HG03342 (cell line): ENCODE measurements at regions not wholly inside any gene's neighbourhood (a gene's known extent, or its start where the extent isn't known, plus 50 kb on each side); places are given as distances from the start of the nearest gene placed in this dataset.

Source experiments
- ATAC-seq: cut with Tn5 transposase; IDR thresholded peaks from one replicate; pipeline ENCODE4 v1.9.1; 2021; ENCODE audit warnings: mild to moderate bottlenecking, moderate library complexity; ENCODE audit not compliant: unreplicated experiment

DNA sequence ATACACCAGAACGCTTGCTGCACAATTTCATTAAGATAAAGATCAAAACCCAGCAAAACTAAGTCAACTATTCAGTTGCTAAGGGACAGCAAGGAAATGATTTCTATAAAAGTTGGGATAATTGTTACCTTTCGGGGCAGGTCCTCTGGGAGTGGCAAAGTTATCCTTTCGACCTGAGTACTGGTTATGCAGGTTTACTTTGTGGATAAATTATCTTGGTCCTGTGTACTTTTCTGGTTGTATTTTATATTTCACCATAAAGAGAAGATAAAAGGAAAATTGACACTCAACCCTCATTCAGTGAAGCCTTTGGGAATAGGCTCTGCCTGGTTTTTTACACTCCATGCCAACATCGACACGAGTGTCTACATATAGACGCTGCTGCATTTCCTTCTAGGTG, 146.5 kb downstream of the SYK start:
- ATAC-seq = no peak

DNA sequence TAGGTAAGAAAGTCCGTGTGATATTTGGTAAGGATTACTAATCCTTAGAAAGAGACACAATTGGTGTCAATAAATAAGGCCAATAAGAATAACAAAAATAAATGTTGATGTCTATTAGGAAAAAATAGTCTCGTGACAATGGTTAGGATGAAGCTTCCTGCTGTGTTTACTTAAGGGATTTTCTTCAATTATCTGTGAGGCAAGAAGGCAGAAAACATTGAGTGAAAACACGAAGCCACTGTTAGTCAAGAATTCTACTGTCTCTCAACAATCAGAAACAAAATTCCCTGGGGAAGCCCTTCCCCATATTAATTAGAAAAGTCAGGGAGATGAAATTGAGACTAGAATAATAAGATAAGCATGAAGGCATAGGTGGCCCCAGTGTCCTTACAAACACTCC, 149.0 kb downstream of the SYK start:
- no peak for ATAC-seq

DNA sequence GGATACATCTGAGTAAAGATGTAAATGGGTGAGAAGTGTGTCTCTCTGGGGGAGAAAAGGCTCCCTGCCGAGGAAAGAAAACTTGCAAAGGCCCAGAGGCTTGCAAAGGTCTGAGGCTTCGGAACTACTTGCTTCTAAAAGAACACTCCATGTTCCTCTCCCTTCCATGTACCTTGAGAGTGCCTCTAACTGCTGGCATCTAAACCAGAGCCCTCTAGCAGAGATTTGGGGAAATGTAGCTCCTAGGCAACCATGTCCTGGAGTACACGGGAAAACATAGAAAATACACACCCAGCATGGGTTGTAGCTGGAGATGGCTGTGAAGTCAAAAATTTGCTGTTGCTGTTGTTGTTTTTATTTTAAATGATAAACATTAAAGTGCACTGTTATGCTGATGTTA, 151.6 kb downstream of the SYK start:
- ATAC-seq = no peak

DNA sequence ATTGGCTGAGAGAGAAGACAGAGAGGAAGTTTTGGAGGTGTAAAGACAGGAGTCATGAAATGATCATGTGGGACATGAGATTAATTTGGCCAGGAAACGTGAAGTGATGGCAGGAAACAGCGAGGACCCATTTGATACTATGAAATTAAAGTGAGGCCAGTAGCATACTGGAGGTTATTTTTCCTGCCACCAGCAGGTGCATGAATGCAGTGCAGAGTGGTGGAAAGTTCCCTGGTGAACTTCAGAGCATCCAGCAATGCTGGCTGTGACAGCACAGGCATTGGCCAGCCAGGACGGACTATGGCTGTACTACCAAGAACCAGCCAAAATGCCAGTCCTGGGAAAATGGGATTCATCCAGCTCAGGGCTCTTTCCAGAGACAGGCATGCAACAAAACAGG, 152.2 kb downstream of the SYK start:
- no peak for ATAC-seq

DNA sequence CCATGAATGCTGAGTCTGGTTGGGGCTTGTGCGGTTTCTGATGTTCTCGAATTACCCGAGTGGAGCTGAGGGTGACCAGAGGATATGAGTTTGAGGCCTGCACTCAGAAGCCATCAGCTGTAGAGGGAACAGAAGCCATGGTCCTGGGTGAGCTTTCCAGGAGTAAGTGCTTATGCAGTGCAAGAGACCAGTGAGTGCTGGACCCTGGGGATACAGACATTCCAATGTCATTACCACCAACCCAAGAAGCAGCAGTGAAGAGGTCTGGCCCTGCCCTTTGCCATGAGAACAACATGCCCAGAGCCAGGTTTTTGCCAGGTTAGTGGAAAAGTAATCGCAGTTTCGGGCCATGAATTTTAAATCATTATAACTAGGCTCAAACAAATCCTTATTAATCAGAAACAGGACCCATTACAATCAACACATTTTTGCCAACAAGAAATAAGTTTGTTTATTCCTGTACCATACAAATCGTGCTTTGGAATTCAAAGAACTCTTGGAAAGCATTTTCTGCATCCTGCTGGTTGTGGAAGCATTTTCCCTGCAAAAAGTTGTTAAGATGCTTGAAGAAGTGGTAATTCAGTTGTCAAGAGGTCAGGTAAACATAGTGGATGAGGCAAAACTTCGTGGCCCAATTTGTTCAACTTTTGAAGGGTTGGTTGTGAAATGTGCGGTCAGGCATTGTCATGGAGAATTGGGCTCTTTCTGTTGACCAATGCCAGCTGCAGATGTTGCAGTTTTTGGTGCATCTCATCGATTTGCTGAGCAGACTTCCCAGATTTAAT, 154.6 kb downstream of the SYK start:
- no peak for ATAC-seq

DNA sequence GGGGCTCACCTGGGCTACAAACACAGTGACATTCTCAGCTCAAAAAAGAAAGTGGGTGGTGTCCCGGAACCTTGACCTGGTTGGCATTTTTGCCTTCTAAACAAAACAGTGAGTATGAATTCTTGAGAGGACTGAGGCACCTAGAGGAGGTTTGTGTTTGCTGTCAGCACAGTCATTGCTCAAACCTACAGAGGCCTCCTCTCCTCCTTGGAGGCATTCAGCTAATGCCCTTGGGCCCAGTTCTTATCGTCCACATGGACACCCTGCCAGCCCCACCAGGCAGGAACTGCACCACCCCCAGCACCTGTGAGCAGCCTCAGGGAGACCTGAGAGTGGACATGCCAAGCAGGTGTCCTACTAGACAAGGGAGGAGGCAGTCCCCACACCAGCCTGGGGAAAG, 156.7 kb downstream of the SYK start:
- ATAC-seq = no peak

DNA sequence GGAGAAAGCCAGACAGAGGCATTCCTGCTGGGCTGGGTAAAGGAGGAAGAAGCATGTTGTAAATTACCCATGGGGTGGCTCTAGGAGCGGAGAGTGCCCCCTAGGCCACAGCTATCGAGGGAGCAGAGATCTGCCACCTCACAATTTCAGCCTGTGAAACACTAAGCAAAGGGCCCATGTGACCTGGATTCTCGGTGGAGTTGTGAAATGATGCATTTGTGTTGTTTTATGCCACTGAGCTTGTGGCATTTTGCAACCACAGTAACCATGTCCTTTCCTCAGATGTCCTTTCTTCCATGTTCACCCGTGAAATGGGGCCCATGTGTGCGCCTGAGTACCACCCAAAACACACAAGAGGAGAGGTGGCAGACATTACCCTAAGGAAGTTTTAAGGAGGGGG, 159.3 kb downstream of the SYK start:
- ATAC-seq = no peak

DNA sequence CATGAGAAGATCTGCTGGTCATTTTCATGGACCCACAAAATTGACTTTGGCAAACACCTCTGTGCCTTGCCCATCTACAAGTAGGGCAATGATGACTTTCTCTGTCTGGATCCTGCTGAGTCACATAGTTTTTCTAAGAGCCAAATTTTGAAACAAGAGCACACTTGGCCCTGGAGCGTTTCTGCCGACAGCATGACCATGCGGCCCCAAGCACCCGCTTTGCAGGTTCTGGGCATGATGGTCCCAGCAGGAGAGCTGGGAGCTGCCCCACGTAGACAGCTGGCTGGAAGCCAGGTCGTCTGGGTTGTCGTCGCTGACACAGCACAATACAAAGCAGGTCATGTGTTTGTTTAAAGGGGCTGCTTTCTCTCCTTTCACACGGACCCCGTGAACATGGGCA, 159.8 kb downstream of the SYK start:
- no peak for ATAC-seq

DNA sequence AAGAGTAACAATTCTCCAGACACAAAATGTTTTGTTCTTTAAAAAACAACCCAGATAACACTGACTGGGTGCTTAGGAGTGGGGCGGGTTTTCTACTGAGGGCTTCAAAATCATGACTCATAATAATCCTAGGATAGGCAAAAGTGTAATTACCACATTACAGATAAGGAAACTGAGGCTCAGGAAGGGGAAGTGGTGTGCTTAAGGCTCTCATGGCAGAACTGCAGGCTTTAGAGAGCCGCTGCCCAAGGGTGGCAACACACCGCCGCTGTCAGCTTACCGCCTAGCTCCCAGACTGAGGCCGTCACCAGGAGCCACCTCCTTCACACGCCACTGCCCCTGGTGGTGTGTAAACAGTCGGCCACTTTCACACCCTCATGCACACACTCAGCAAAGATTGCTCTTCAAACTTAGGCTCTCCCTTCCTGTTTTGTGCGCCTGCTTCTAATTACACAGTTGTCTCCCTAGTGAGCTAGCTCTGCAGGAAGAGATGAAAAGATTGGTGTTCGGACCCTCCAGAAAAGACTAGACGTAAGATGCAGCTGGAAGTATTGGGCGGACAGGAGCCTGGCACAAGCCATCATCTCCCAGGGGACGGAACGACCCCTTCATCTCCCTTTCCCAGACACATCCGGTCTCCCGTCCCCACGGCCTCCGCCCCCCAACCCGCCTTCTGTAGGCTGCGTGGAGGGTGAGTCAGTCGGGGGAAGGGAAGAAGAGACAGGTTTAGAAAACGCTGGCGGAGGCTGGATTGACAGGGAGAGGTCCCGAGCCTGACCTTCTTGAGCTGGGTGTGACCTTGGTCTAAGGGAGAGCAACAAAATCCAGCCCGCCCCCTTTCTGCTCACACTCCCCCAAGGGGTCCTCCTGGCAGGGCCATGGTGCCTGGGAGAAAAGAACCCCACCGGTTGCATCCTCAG, 162.7 kb downstream of the SYK start:
- ATAC-seq = no peak

DNA sequence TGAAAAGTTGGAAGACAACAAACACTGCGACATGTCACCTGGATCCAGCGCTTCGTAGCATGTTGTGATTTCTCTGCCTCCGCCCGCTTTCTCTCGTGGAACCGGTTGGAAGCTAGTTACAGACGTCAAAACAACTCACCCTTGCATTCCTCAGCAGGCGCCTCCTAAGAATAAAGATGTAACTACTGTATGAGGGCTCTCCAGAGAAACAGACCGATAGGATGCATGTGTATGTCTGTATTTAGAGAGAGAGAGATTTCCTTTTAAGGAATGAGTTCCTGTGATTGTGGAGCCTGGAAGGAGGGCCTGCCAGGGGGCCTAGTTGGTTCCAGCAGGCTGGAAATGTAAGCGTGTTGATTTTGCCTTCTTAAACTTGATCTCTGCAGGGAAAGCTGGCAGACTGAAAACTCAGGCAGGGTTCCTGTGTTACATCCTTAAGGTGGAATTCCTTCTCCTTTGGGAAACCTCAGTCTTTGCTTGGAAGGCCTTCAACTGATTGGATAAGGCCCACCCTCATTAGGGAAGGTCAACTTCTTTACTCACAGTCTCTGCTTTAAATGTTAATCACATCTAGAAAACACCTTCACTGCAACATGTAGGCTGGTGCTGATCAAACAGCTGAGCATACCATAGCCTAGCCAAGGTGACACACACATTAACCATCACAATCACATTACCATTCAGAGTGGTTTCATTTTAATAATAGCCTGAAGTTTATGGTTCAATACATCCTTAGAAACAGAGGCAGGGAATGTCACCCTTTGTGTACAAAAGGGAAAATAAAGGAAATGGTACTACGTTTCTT, 163.8 kb downstream of the SYK start:
- ATAC-seq = no peak

DNA sequence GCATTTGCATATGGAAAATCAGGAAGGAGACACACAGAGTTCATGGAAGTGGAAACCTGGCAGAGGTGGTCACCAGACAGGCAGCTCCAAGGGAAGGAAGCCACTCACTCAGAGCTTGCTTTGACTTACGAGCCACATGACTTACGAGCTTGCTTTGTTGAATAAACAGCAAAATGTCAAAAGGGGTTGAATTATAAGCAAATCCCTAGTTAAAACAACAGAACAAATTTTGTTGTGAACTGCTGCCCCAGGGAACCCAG, 164.3 kb downstream of the SYK start:
- ATAC-seq = no peak

DNA sequence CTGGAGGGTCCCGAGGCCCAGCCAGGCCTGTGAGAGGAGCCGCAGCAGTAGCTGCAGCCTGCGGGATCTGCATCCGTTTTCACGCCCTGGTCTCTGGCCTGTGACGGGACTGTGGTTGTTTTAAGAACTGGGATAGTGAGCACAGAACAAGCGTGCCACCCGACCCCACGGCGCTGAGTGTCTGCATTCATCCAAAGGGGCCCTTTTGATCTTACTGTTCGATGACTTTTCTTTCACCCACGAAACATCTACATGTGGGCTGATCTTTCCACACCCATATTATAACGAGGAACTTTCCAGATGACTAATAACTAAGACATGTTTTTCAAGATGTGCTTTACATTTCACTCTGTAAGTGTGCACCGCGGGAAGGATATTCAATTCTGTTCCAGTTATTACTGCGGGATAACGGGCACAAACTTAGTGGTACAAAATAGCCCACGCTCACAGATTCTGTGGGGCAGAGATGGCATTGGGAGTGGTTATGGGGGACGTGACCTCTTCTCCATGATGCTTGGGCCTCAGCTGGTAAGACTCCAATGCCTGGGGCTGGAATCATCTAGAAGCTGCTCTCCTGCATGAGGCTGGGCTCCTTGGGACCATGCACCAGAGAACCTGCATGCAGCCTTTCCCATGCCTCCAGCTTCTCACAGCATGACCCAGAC, 165.0 kb downstream of the SYK start:
- ATAC-seq = no peak

DNA sequence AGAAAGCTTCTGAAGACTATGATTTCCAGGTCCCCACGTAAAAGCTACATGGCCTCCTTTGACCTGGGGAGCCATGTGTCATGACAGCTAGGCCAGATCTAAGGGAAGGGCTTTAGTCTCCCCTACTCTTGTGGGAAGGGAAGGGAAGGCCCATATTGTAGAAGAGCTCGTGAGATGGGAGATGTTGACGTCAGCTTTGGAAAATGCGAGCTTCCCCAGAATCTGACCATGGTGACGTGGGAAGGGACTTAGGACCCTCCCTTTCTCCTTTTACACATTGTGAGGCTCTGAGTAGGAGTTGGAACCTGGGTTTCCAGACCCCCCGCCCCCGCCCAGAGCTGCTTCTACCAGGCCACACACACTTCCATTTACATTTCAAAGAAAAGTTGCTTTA, 165.5 kb downstream of the SYK start:
- ATAC-seq = no peak

DNA sequence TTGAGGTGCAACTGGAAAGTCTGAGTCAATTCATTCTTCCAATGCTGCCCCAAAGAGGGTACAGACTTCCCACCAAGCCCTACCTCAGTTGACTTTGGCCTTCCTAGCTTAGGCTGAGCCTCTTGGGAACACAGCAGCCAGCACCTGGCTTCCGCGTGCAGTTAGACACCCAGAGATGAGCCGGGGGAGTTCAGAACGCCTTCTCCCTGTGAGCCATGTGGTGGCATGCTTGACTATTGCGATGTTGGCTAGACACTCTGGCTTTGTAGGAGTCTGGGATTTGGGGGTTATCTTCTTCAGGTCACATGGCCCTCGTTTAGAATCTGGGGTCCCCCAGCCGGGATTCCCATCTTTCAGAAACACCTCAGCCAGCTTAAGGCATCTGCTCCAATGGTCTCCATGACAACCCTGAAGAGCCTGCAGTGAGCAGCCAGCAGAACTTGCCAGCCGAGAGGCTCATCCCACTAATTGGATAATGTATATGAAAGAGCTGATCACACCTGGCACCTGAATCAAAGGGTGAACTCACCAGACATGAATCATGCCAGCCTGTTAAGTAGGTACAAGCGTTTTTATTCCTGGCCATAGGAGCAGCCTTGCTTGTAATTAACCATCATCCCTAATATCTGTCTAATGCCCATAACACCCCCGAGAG, 167.5 kb downstream of the SYK start:
- ATAC-seq = no peak

DNA sequence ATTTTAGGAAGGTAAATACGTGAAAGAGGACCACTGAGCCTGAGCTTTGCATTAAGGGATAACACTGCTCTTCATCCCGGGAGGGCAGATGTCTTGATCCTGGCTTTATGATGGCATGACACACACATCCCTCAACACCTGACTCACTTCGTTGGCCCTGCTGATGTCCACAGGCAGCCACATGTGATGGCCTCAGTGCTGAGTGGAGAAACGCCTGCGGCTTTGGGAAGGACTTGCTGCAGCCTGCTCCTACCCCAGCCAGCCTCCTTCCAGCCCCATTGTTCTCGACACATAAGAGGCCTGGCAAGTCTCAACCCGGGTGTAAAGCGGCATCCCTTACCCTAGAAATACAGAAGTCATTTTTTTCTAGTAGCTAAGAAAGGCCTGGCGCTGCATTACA, 169.0 kb downstream of the SYK start:
- no peak for ATAC-seq

DNA sequence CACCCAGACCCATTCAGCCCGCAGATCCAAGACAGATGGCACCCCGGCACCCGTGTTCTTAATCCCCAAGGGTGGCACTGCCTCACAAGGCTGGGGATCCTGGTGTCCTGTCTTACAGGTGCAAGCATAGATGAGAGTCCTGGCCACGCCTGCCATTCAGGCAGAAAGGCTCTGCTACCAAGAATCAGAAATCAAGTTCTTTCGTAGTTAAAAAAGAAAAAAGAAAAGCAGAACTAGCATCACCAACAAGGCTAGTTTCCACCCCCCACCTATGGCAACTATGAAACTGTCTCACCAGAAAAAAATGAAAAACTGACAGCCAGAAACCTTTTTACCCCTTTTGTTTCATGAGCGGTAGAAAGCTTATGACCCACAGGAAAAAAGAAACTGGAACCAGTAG, 170.4 kb downstream of the SYK start:
- no peak for ATAC-seq

DNA sequence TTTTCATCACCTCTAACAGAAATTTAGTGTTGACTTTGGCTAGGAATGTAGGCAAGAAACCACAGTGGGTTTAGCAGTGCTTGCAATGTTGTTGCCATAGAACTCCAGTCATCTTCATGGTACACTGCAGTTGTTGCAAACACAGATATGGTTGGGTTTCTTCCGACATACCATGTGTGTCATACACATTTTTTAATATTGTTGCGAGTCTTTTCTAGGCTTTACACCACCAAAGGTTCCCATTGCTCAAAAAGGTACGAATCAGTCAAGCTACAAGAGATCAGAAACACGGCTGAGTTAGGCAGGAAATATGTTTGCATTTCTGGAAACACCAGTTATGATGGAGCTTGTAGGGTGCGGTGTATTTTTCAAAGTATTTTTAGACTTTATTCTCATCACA, 172.4 kb downstream of the SYK start:
- no peak for ATAC-seq

DNA sequence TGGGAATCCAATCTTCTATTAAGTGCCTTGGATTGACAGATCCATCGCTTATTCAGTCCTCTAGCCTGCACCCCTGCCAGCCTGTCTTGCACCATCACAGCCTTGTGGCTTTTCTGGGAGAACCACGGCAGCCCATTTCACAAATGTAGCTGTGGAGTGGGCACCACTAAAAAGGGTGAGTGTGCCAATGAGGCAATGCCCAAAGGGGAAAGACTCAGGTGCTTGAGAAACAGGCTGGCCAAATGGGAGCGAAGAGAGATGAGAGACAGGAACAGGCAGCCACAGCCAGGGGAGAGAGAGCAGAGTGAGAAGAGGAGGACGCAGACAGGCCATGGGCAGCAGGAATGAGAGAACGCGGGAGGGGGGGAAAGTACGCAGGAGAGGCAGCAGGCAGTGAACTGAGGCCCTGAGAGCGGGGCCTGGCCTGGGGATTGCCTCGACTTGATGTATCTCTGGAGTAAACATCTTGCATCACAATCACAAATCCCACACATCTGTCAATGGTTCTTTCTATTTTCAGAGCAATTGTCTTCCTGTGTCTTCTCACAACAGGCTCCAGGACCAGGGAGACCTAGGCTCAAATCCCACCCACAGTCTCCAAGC, 173.1 kb downstream of the SYK start:
- ATAC-seq = no peak

DNA sequence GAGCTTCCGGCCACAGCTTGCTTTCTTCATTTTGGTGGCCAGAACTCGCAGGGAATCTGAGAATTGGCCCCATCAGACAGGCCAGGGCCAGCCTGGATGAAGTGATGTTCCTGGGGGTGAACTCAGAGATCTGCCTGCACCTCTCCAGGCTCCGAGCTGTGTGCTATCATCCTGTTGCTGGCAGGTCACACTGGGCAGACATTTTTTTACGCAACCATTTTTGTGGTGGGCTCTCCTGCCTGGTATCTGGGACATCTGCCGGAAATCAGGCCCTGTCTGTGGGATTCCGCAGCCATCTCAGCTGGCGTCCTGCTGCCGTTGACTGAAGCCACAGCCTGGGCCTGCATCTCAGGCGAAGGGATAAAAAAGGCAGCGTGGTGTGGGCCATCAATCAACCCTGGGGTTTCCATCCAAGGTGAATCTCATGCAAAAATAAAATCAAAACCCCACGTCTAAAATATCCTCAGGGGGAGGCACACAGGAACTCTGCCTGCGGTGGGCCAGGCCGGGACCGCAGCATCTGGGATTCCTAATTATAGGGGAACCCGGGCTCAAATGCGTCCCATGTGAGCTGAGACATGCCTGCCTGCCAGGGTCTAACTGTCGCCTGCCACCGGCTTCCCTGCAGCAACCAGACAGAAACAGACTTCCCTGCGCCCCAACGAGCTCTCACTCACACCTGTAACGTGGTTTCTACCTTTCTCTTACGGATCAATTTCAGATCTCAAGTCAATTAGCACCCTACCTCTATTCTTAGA, 174.3 kb downstream of the SYK start:
- no peak for ATAC-seq

DNA sequence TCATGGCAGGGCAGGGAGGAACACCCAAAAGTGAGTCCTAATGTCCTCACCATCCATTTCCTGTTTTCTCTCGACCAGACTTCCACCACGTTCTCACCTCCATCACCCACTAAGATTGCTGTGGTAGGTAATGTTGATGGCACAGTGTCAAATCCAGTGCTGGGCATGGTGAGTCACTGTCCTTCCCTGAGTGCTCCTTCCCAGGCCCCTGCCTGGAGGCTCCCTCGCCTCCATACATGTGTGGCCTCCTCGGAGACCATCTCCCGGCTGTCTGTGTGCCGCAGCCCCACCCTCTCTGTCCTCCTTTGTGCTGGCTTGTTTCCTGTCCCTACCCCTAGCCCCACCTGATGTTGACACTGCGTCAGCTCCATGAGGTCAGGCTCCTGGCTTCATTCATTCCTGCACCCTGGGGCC, 177.5 kb downstream of the SYK start:
- no peak for ATAC-seq
